AG10803 (cell line): ENCODE measurements at regions not wholly inside any gene's neighbourhood (a gene's known extent, or its start where the extent isn't known, plus 50 kb on each side); places are given as distances from the start of the nearest gene placed in this dataset.

Experiments used
- DNase-seq: peaks from one replicate; pipeline ENCODE4 v3.0.0; 2010; ENCODE audit warnings: low read depth
- H3K4me3 ChIP-seq: 2 replicates; pipeline ENCODE4 v1.5.1; 2011; ENCODE audit warnings: mild to moderate bottlenecking, low read length, control low read depth
- CTCF ChIP-seq: conservative IDR thresholded peaks from 2 replicates; pipeline ENCODE4 v1.5.1; 2011; ENCODE audit warnings: mild to moderate bottlenecking, low read length, control low read depth, inconsistent platforms

GRCh38 chr1:62955666-62956065, 171.7 kb downstream of the ATG4C start:
- no peak for TF ChIP-seq CTCF
- no peak overlapping the region for H3K4me3 ChIP-seq
- no peak for DNase-seq

- TF ChIP-seq CTCF, result no peak
- no peak for DNase-seq
- no peak overlapping the region for H3K4me3 ChIP-seq
These were observed 178.3 kb downstream of the ATG4C start for GRCh38 chr1:62962014-62962812.

- H3K4me3 ChIP-seq, result no peak overlapping the region
- TF ChIP-seq CTCF, result peak; percentile 49
- peak; percentile 36 for DNase-seq
These were observed 179.2 kb downstream of the ATG4C start for GRCh38 chr1:62962901-62963776.

GRCh38 chr1:62964141-62964540, 180.2 kb downstream of the ATG4C start:
- no peak overlapping the region for H3K4me3 ChIP-seq
- DNase-seq, result no peak
- TF ChIP-seq CTCF, result no peak

- no peak for DNase-seq
- no peak for TF ChIP-seq CTCF
- H3K4me3 ChIP-seq, result no peak overlapping the region
These were observed 183.1 kb downstream of the ATG4C start for GRCh38 chr1:62967031-62967430.

- no peak for DNase-seq
- no peak for TF ChIP-seq CTCF
- H3K4me3 ChIP-seq, result no peak overlapping the region
These were observed 193.4 kb downstream of the ATG4C start for GRCh38 chr1:62977366-62977765.
